OCI-LY7 (cell line): ENCODE measurements at regions not wholly inside any gene's neighbourhood (a gene's known extent, or its start where the extent isn't known, plus 50 kb on each side); places are given as distances from the start of the nearest gene placed in this dataset.

ENCODE experiments used
- BruUV-seq: library from RNA; stranded (reverse); fragments of 400-500 nt; replicated peaks from 2 replicates; lab custom pipeline; 2021; lab: Mats Ljungman, UMichigan
- CTCF ChIA-PET: fragments of 300-600 bp; sonication (Branson Sonifier 250); formaldehyde crosslinking; loops from one replicate; lab custom pipeline; 2022; ENCODE audit warnings: antibody characterized with exemption; ENCODE audit not compliant: unreplicated experiment; lab: Charles Lee
- POLR2A ChIA-PET: fragments of 300-600 bp; sonication (Branson Sonifier 250); formaldehyde crosslinking; loops from one replicate; lab custom pipeline; 2022; ENCODE audit warnings: antibody characterized with exemption; lab: Charles Lee
- DNase-seq: peaks from one replicate; pipeline ENCODE4 v3.0.0-alpha.2; 2015; ENCODE audit warnings: low spot score
- H2AFZ ChIP-seq: fragments of 200-600 bp; sonication (generic), shearing (Covaris generic); 2 replicates; pipeline ENCODE4 v1.6.1; 2014; ENCODE audit warnings: mild to moderate bottlenecking, antibody characterized with exemption, low read length, moderate library complexity
- H3K27ac ChIP-seq: fragments of 200-600 bp; sonication (generic); 2 replicates; pipeline ENCODE4 v1.5.1; 2014; ENCODE audit warnings: mixed run types, low read depth, mild to moderate bottlenecking, moderate library complexity, low read length, inconsistent platforms; ENCODE audit not compliant: poor library complexity, severe bottlenecking
- H3K36me3 ChIP-seq: fragments of 200-600 bp; sonication (generic); 2 replicates; pipeline ENCODE4 v1.6.1; 2014; ENCODE audit warnings: mild to moderate bottlenecking, antibody characterized with exemption, low read length, moderate library complexity, mixed read lengths; ENCODE audit not compliant: insufficient read depth
- H3K4me1 ChIP-seq: fragments of 200-600 bp; sonication (generic); 2 replicates; pipeline ENCODE4 v1.5.1; 2014; ENCODE audit warnings: mild to moderate bottlenecking, low read length; ENCODE audit not compliant: insufficient read depth, poor library complexity, severe bottlenecking
- H3K4me2 ChIP-seq: fragments of 200-600 bp; sonication (generic); 2 replicates; pipeline ENCODE4 v1.6.1; 2014; ENCODE audit warnings: mild to moderate bottlenecking, low read length
- H3K4me3 ChIP-seq: fragments of 200-600 bp; sonication (generic); 2 replicates; pipeline ENCODE4 v1.5.1; 2014; ENCODE audit warnings: mild to moderate bottlenecking, low read depth, low read length; ENCODE audit not compliant: poor library complexity, severe bottlenecking
- H3K79me2 ChIP-seq: fragments of 200-600 bp; sonication (generic); 2 replicates; pipeline ENCODE4 v1.6.1; 2016; ENCODE audit warnings: low read depth, mild to moderate bottlenecking, low read length, moderate library complexity, mixed read lengths; ENCODE audit not compliant: insufficient read depth
- H3K9me2 ChIP-seq: fragments of 200-600 bp; sonication (generic); 2 replicates; pipeline ENCODE4 v1.6.1; 2016; ENCODE audit warnings: mild to moderate bottlenecking, low read length, mixed read lengths; ENCODE audit not compliant: insufficient read depth
- H3K9me3 ChIP-seq: fragments of 200-600 bp; sonication (generic); 2 replicates; pipeline ENCODE4 v1.6.1; 2014; ENCODE audit warnings: mild to moderate bottlenecking, mixed run types, low read length, mixed read lengths
- H4K20me1 ChIP-seq: fragments of 200-600 bp; sonication (generic); 2 replicates; pipeline ENCODE4 v1.6.1; 2014; ENCODE audit warnings: mild to moderate bottlenecking, antibody characterized with exemption, low read length, moderate library complexity, mixed read lengths; ENCODE audit not compliant: insufficient read depth
- EZH2phosphoT487 ChIP-seq: fragments of 200-600 bp; sonication (generic); IDR thresholded peaks from 2 replicates; pipeline ENCODE4 v1.6.1; 2018; ENCODE audit warnings: low read depth, borderline replicate concordance, mild to moderate bottlenecking, mixed run types, antibody characterized with exemption, low read length, moderate library complexity, mixed read lengths
- intact Hi-C: fragments of 100-400 bp; cut with micrococcal nuclease; formaldehyde crosslinking; loops from one replicate; pipeline ENCODE4 v1.10.0; 2022; ENCODE audit not compliant: unreplicated experiment
- TF ChIP-seq, protein P1 (sequence below): fragments of 200-600 bp; sonication (generic); conservative IDR thresholded peaks from 2 replicates; pipeline ENCODE4 v1.5.1; 2014; ENCODE audit warnings: mild to moderate bottlenecking, antibody characterized with exemption, low read length, moderate library complexity, mixed read lengths

DNA sequence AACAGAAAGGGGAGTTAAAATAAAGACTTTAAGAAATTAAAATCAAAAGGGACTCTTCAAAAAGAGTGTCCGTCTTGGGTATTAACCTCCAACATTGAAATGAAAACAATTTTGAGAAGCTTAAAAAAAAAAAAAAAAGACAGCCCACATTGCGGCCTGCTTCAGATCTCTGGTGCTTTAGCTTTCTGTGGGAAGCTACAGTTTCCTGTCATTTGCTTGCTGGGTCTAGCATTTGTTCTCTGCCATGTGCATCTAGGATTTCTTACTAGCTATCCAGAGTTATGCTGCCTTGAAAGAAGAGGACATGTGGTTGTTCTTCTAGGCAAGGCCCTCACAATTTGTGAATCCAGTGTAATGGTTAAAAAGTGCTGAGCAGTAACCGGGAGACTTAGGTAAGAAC, 375.3 kb downstream of the SLC4A3 start:
- Histone ChIP-seq H3K4me3 (no peak overlapping the region), H3K4me1 (no peaks in the 10 kb centered on the region), H3K9me2 (no peaks in the 10 kb centered on the region), H3K36me3 (no peaks in the 10 kb centered on the region), H3K79me2 (no peaks in the 10 kb centered on the region), H3K9me3 (no peaks in the 10 kb centered on the region), H3K4me2 (no peak overlapping the region), H2AFZ (no peak overlapping the region), H4K20me1 (no peaks in the 10 kb centered on the region), H3K27ac (no peak overlapping the region)
- intact Hi-C loops: no loop called here
- TF ChIP-seq, protein P1, sequence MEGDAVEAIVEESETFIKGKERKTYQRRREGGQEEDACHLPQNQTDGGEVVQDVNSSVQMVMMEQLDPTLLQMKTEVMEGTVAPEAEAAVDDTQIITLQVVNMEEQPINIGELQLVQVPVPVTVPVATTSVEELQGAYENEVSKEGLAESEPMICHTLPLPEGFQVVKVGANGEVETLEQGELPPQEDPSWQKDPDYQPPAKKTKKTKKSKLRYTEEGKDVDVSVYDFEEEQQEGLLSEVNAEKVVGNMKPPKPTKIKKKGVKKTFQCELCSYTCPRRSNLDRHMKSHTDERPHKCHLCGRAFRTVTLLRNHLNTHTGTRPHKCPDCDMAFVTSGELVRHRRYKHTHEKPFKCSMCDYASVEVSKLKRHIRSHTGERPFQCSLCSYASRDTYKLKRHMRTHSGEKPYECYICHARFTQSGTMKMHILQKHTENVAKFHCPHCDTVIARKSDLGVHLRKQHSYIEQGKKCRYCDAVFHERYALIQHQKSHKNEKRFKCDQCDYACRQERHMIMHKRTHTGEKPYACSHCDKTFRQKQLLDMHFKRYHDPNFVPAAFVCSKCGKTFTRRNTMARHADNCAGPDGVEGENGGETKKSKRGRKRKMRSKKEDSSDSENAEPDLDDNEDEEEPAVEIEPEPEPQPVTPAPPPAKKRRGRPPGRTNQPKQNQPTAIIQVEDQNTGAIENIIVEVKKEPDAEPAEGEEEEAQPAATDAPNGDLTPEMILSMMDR: no peak
- TF ChIP-seq EZH2phosphoT487: no peak
- no peak for DNase-seq
- ChIA-PET CTCF (interaction anchor here (0.5 kb wide), 1 partner anchor 473 kb away, joined by 3 read pairs; no protein-coding TSS in a partner anchor), POLR2A (interaction anchor here (0.7 kb wide), 2 partner anchors 9 to 1007 kb away, joined by 3 to 4 read pairs; no protein-coding TSS in a partner anchor)
- BruUV-seq: no TSS peak

DNA sequence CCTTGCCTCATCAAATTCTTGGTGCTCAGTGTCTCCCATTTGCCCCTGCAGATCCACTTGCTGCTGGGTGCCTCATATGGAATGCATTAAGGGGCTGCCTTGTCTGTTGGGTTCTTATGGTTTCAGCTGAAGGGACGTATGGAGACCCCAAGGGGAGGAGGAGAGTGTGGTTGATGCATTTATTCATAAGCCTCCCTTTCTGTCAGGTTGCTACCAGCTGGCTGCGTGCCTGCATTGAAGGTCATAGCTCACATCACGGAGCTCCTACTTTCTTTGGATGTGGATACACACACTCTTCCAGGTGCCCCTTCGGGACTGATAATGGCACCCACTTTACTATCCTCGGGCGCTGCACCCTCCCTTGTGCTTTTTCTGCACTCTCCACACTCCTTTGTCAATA, 377.9 kb downstream of the SLC4A3 start:
- ChIA-PET POLR2A (no interaction called here), CTCF (no interaction called here)
- TF ChIP-seq, protein P1: no peak
- no peak for TF ChIP-seq EZH2phosphoT487
- Histone ChIP-seq H3K9me3 (no peaks in the 10 kb centered on the region), H3K4me3 (no peak overlapping the region), H4K20me1 (no peaks in the 10 kb centered on the region), H3K79me2 (no peaks in the 10 kb centered on the region), H3K4me1 (no peaks in the 10 kb centered on the region), H2AFZ (no peak overlapping the region), H3K9me2 (no peaks in the 10 kb centered on the region), H3K36me3 (no peaks in the 10 kb centered on the region), H3K27ac (no peak overlapping the region), H3K4me2 (no peak overlapping the region)
- no peak for DNase-seq
- intact Hi-C loops: no loop called here
- BruUV-seq: no TSS peak

DNA sequence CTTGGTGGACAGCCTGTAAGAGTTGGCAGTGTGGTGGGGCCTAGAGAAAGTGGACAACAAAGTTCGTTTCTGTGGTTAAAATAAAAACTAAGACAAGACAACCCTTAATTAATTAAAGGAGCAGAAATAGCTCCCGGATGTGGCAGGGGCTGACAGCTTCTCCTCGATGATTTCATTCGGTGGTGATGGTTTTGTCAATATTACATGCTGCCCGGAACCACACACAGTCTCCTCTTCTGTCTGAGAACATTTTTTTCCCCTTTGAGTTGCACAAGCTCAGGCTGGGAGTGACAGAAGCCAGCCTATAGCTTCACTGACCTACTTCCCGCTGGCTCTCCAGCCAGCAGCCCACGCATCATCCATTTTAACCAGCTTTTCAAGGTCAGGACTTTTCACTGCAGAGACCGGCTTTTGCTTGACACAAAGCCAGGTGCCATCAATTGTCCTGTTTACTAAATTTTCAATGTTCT, 378.8 kb downstream of the SLC4A3 start:
- TF ChIP-seq, protein P1: no peak
- TF ChIP-seq EZH2phosphoT487: no peak
- no peaks in the 10 kb centered on the region for H3K9me2 ChIP-seq

More for the DNA sequence above, 378.8 kb downstream of the SLC4A3 start:
- no TSS peak for BruUV-seq
- no peaks in the 10 kb centered on the region for H3K9me3 ChIP-seq
- no peaks in the 10 kb centered on the region for H3K4me1 ChIP-seq
- H3K4me3 ChIP-seq: no peak overlapping the region
- no peak overlapping the region for H3K27ac ChIP-seq
- ChIA-PET CTCF (no interaction called here), POLR2A (no interaction called here)
- intact Hi-C loops: no loop called here
- H3K79me2 ChIP-seq: no peaks in the 10 kb centered on the region
- H4K20me1 ChIP-seq: no peaks in the 10 kb centered on the region
- no peaks in the 10 kb centered on the region for H3K36me3 ChIP-seq
- no peak overlapping the region for H3K4me2 ChIP-seq
- DNase-seq: no peak
- no peak overlapping the region for H2AFZ ChIP-seq
